ENCODE measurements at regions not wholly inside any gene's neighbourhood (a gene's known extent, or its start where the extent isn't known, plus 50 kb on each side); places are given as distances from the start of the nearest gene placed in this dataset.
"Not testable (repeated sequence)": the region's sequence is repeated elsewhere in the genome, so short reads cannot be mapped to it uniquely, and the experiment has no call there.

GRCh38 chr5:123949043-123949804, 437.2 kb downstream of the CSNK1G3 start:
- DNase-seq (ENCODE audit: low spot score) = no peak

GRCh38 chr5:123947797-123948196, 435.8 kb downstream of the CSNK1G3 start:
- no peak for DNase-seq (ENCODE audit: low spot score)

- DNase-seq (ENCODE audit: low spot score) = no peak
These were observed 433.6 kb downstream of the CSNK1G3 start for GRCh38 chr5:123945548-123945947.

GRCh38 chr5:123943151-123943550, 431.2 kb downstream of the CSNK1G3 start:
- DNase-seq (ENCODE audit: low spot score) = no peak

- no peak for DNase-seq (ENCODE audit: low spot score)
These were observed 428.4 kb downstream of the CSNK1G3 start for GRCh38 chr5:123940416-123940815.

- DNase-seq (ENCODE audit: low spot score) = no peak
These were observed 425.3 kb downstream of the CSNK1G3 start for GRCh38 chr5:123937230-123937629.

- no peak for DNase-seq (ENCODE audit: low spot score)
These were observed 424.6 kb downstream of the CSNK1G3 start for GRCh38 chr5:123936548-123936947.

GRCh38 chr5:123933812-123934211, 421.8 kb downstream of the CSNK1G3 start:
- DNase-seq (ENCODE audit: low spot score) = not testable (repeated sequence)

- no peak for DNase-seq (ENCODE audit: low spot score)
These were observed 417.1 kb downstream of the CSNK1G3 start for GRCh38 chr5:123929055-123929474.

GRCh38 chr5:123928401-123928800, 416.4 kb downstream of the CSNK1G3 start:
- no peak for DNase-seq (ENCODE audit: low spot score)

GRCh38 chr5:123921193-123921592, 409.2 kb downstream of the CSNK1G3 start:
- DNase-seq (ENCODE audit: low spot score) = no peak

GRCh38 chr5:123916345-123917121, 404.6 kb downstream of the CSNK1G3 start:
- DNase-seq (ENCODE audit: low spot score) = no peak

- DNase-seq (ENCODE audit: low spot score) = no peak
These were observed 402.4 kb downstream of the CSNK1G3 start for GRCh38 chr5:123914333-123914732.

- DNase-seq (ENCODE audit: low spot score) = no peak
These were observed 395.4 kb downstream of the CSNK1G3 start for GRCh38 chr5:123907349-123907748.

GRCh38 chr5:123906698-123907295, 394.8 kb downstream of the CSNK1G3 start:
- no peak for DNase-seq (ENCODE audit: low spot score)

- no peak for DNase-seq (ENCODE audit: low spot score)
These were observed 373.1 kb downstream of the CSNK1G3 start for GRCh38 chr5:123885081-123885480.

GRCh38 chr5:123882965-123883345, 371.0 kb downstream of the CSNK1G3 start:
- no peak for DNase-seq (ENCODE audit: low spot score)

- DNase-seq (ENCODE audit: low spot score) = no peak
These were observed 370.5 kb downstream of the CSNK1G3 start for GRCh38 chr5:123882319-123882964.

GRCh38 chr5:123881759-123882244, 369.8 kb downstream of the CSNK1G3 start:
- no peak for DNase-seq (ENCODE audit: low spot score)

GRCh38 chr5:123880875-123881274, 368.9 kb downstream of the CSNK1G3 start:
- DNase-seq (ENCODE audit: low spot score) = no peak

GRCh38 chr5:123879071-123879470, 367.1 kb downstream of the CSNK1G3 start:
- DNase-seq (ENCODE audit: low spot score) = no peak

GRCh38 chr5:123876276-123876790, 364.4 kb downstream of the CSNK1G3 start:
- no peak for DNase-seq (ENCODE audit: low spot score)

All from CD4-positive, alpha-beta T cell treated with Interleukin-2 at 100 ng/mL for 4 hours (primary cell).